Spinal cord (tissue), 9 donors: ENCODE measurements at regions not wholly inside any gene's neighbourhood (a gene's known extent, or its start where the extent isn't known, plus 50 kb on each side); places are given as distances from the start of the nearest gene placed in this dataset.
"Not testable (repeated sequence)": the region's sequence is repeated elsewhere in the genome, so short reads cannot be mapped to it uniquely, and the experiment has no call there.

Source experiments
- DNase-seq, 6 donors: peaks; one replicate each; pipeline versions ENCODE4 v3.0.0 to v3.0.0-alpha.2; 2013 to 2015; ENCODE audit warnings: low spot score in 6 of 6, low read depth in 4 of 6
- H3K27ac ChIP-seq: one replicate; pipeline ENCODE4 v1.5.1; 2013; ENCODE audit warnings: low read depth, low read length, control low read depth
- H3K27me3 ChIP-seq: one replicate; pipeline ENCODE4 v1.6.1; 2013; ENCODE audit warnings: low read length; ENCODE audit not compliant: control insufficient read depth, insufficient read depth
- H3K36me3 ChIP-seq: one replicate; pipeline ENCODE4 v1.6.1; 2013; ENCODE audit warnings: low read length; ENCODE audit not compliant: control insufficient read depth, insufficient read depth
- H3K4me1 ChIP-seq: one replicate; pipeline ENCODE4 v1.6.1; 2013; ENCODE audit warnings: low read length; ENCODE audit not compliant: control insufficient read depth, insufficient read depth
- H3K4me3 ChIP-seq: one replicate; pipeline ENCODE4 v1.5.1; 2013; ENCODE audit warnings: low read depth, low read length, control low read depth
- H3K9me3 ChIP-seq: one replicate; pipeline ENCODE4 v1.6.1; 2013; ENCODE audit warnings: low read length; ENCODE audit not compliant: control insufficient read depth, insufficient read depth
- WGBS: methylation state at CpG from one replicate; pipeline ENCODE4 v1.1.5; 2013; ENCODE audit warnings: missing lambda C conversion rate; ENCODE audit not compliant: insufficient coverage; 5-methylcytosine and 5-hydroxymethylcytosine counted together
- donor health status: healthy.

GRCh38 chr17:83018658-83019193 lies 60.7 kb upstream of the METRNL start:
- no peaks in the 10 kb centered on the region for H3K4me1 ChIP-seq
- no peaks in the 10 kb centered on the region for H3K9me3 ChIP-seq
- peaks cover 14% of the 10 kb centered on the region for H3K36me3 ChIP-seq
- no peak overlapping the region for H3K4me3 ChIP-seq
- H3K27ac ChIP-seq = no peak overlapping the region
- 96% methylated on average over 21 of the region's 23 CpGs for WGBS
- DNase-seq = no peak
- H3K27me3 ChIP-seq = no peaks in the 10 kb centered on the region

- Histone ChIP-seq H3K9me3 (no peaks in the 10 kb centered on the region), H3K36me3 (peaks cover 18% of the 10 kb centered on the region), H3K4me1 (no peaks in the 10 kb centered on the region), H3K27me3 (no peaks in the 10 kb centered on the region), H3K27ac (no peak overlapping the region), H3K4me3 (no peak overlapping the region)
- 97% methylated on average over 6 of the region's 10 CpGs for WGBS
- no peak for DNase-seq
Observed at GRCh38 chr17:83019376-83019775, 60.0 kb upstream of the METRNL start.

GRCh38 chr17:83024218-83024971 lies 55.0 kb upstream of the METRNL start:
- DNase-seq = no peak
- Histone ChIP-seq H3K27ac (no peak overlapping the region), H3K27me3 (no peaks in the 10 kb centered on the region), H3K9me3 (no peaks in the 10 kb centered on the region), H3K4me1 (no peaks in the 10 kb centered on the region), H3K4me3 (no peak overlapping the region), H3K36me3 (peaks cover 29% of the 10 kb centered on the region)
- 96% methylated on average over 43 of the region's 43 CpGs for WGBS

GRCh38 chr17:83025636-83026280 lies 53.7 kb upstream of the METRNL start:
- 95% methylated on average over 31 of the region's 31 CpGs for WGBS
- Histone ChIP-seq H3K36me3 (peaks cover 33% of the 10 kb centered on the region), H3K27me3 (no peaks in the 10 kb centered on the region)

GRCh38 chr17:83026311-83026811 lies 53.0 kb upstream of the METRNL start:
- H3K27ac ChIP-seq = no peak overlapping the region
- H3K36me3 ChIP-seq = peaks cover 38% of the 10 kb centered on the region
- H3K9me3 ChIP-seq = no peaks in the 10 kb centered on the region
- H3K27me3 ChIP-seq = no peaks in the 10 kb centered on the region
- WGBS = 95% methylated on average over 2 of the region's 14 CpGs
- H3K4me3 ChIP-seq = no peak overlapping the region
- DNase-seq = no peak
- no peaks in the 10 kb centered on the region for H3K4me1 ChIP-seq

More at GRCh38 chr17:83025636-83026280, 53.7 kb upstream of the METRNL start:
- no peak overlapping the region for H3K27ac ChIP-seq
- no peak for DNase-seq
- no peaks in the 10 kb centered on the region for H3K9me3 ChIP-seq
- H3K4me1 ChIP-seq = no peaks in the 10 kb centered on the region
- H3K4me3 ChIP-seq = no peak overlapping the region

- not testable (repeated sequence) for H3K4me3 ChIP-seq, DNase-seq, H3K27me3 ChIP-seq, H3K27ac ChIP-seq, H3K9me3 ChIP-seq, H3K4me1 ChIP-seq
- peaks cover 44% of the 10 kb centered on the region for H3K36me3 ChIP-seq
- WGBS = 48% methylated on average over 3 of the region's 11 CpGs
Observed at GRCh38 chr17:83026921-83027320, 52.5 kb upstream of the METRNL start.

- peaks cover 50% of the 10 kb centered on the region for H3K36me3 ChIP-seq
Observed at GRCh38 chr17:83028851-83029250, 50.6 kb upstream of the METRNL start.

GRCh38 chr17:83029571-83029970 lies 49.8 kb upstream of the METRNL start:
- H3K27me3 ChIP-seq = no peaks in the 10 kb centered on the region
- WGBS = 94% methylated on average over 15 of the region's 16 CpGs
- no peaks in the 10 kb centered on the region for H3K9me3 ChIP-seq
- peaks cover 45% of the 10 kb centered on the region for H3K36me3 ChIP-seq
- H3K4me3 ChIP-seq = no peak overlapping the region
- DNase-seq = no peak
- H3K27ac ChIP-seq = no peak overlapping the region
- no peaks in the 10 kb centered on the region for H3K4me1 ChIP-seq

More at GRCh38 chr17:83028851-83029250, 50.6 kb upstream of the METRNL start:
- Histone ChIP-seq H3K27ac (no peak overlapping the region), H3K27me3 (no peaks in the 10 kb centered on the region), H3K9me3 (no peaks in the 10 kb centered on the region), H3K4me1 (no peaks in the 10 kb centered on the region), H3K4me3 (no peak overlapping the region)
- WGBS = 95% methylated on average over 11 of the region's 17 CpGs
- DNase-seq = no peak
